DMS114 treated with DMSO at 0.1 percent for 48 hours (cell line): ENCODE measurements at regions not wholly inside any gene's neighbourhood (a gene's known extent, or its start where the extent isn't known, plus 50 kb on each side); places are given as distances from the start of the nearest gene placed in this dataset.

ENCODE experiments used
- DNase-seq: peaks from one replicate; lab custom pipeline; 2025; ENCODE audit not compliant: unreplicated experiment; lab: John Stamatoyannopoulos, UW

- no peak for DNase-seq
These were observed 64.3 kb upstream of the BMPER start for GRCh38 chr7:33841031-33841430.

- no peak for DNase-seq
These were observed 63.6 kb upstream of the BMPER start for GRCh38 chr7:33841705-33842129.

GRCh38 chr7:33842150-33842549 lies 63.2 kb upstream of the BMPER start:
- DNase-seq, result no peak

- DNase-seq, result no peak
These were observed 59.3 kb upstream of the BMPER start for GRCh38 chr7:33845991-33846509.

GRCh38 chr7:33849004-33849403 lies 56.3 kb upstream of the BMPER start:
- DNase-seq, result no peak

- DNase-seq, result no peak
These were observed 55.3 kb upstream of the BMPER start for GRCh38 chr7:33849971-33850559.

- no peak for DNase-seq
These were observed 54.6 kb upstream of the BMPER start for GRCh38 chr7:33850768-33851167.

- no peak for DNase-seq
These were observed 52.5 kb upstream of the BMPER start for GRCh38 chr7:33852838-33853237.

GRCh38 chr7:33853361-33854062 lies 51.8 kb upstream of the BMPER start:
- no peak for DNase-seq

- no peak for DNase-seq
These were observed 51.2 kb upstream of the BMPER start for GRCh38 chr7:33854178-33854577.

- no peak for DNase-seq
These were observed 50.5 kb upstream of the BMPER start for GRCh38 chr7:33854801-33855350.
